ENCODE measurements at regions not wholly inside any gene's neighbourhood (a gene's known extent, or its start where the extent isn't known, plus 50 kb on each side); places are given as distances from the start of the nearest gene placed in this dataset.
A peak's percentile ranks its signal among the peaks of the same experiment; 100 is the strongest.
"Not testable (repeated sequence)": the region's sequence is repeated elsewhere in the genome, so short reads cannot be mapped to it uniquely, and the experiment has no call there.

GRCh38 chr9:73337182-73337581 lies 185.5 kb downstream of the ANXA1 start:
- no CpG with 5 or more reads among the region's 2 CpGs for WGBS (ENCODE audit: insufficient coverage, low lambda C conversion rate)
- H3K4me1 ChIP-seq (ENCODE audit: control insufficient read depth, insufficient read depth, low read length); H3K9me3 ChIP-seq (ENCODE audit: control insufficient read depth, low read depth, low read length); H3K27me3 ChIP-seq (ENCODE audit: control insufficient read depth, insufficient read depth, low read length); H3K4me3 ChIP-seq (ENCODE audit: low read length); H3K36me3 ChIP-seq (ENCODE audit: control insufficient read depth, insufficient read depth, low read length); DNase-seq; H3K27ac ChIP-seq (ENCODE audit: low read length): not testable (repeated sequence)

GRCh38 chr9:73344060-73344459 lies 192.4 kb downstream of the ANXA1 start:
- H3K27me3 ChIP-seq (ENCODE audit: control insufficient read depth, insufficient read depth, low read length) = no peaks in the 10 kb centered on the region
- 100% methylated on average over 1 of the region's 3 CpGs for WGBS (ENCODE audit: insufficient coverage, low lambda C conversion rate)
- no peak overlapping the region for H3K4me3 ChIP-seq (ENCODE audit: low read length)
- no peaks in the 10 kb centered on the region for H3K9me3 ChIP-seq (ENCODE audit: control insufficient read depth, low read depth, low read length)
- H3K27ac ChIP-seq (ENCODE audit: low read length) = no peak overlapping the region
- no peak for DNase-seq
- H3K4me1 ChIP-seq (ENCODE audit: control insufficient read depth, insufficient read depth, low read length) = no peaks in the 10 kb centered on the region
- H3K36me3 ChIP-seq (ENCODE audit: control insufficient read depth, insufficient read depth, low read length) = no peaks in the 10 kb centered on the region

- WGBS (ENCODE audit: insufficient coverage, low lambda C conversion rate) = 86% methylated on average over 3 of the region's 4 CpGs
- no peak overlapping the region for H3K27ac ChIP-seq (ENCODE audit: low read length)
- no peak for DNase-seq
- H3K9me3 ChIP-seq (ENCODE audit: control insufficient read depth, low read depth, low read length) = no peaks in the 10 kb centered on the region
- H3K36me3 ChIP-seq (ENCODE audit: control insufficient read depth, insufficient read depth, low read length) = no peaks in the 10 kb centered on the region
- H3K4me1 ChIP-seq (ENCODE audit: control insufficient read depth, insufficient read depth, low read length) = no peaks in the 10 kb centered on the region
- no peak overlapping the region for H3K4me3 ChIP-seq (ENCODE audit: low read length)
- H3K27me3 ChIP-seq (ENCODE audit: control insufficient read depth, insufficient read depth, low read length) = no peaks in the 10 kb centered on the region
These were observed 195.5 kb downstream of the ANXA1 start for GRCh38 chr9:73347123-73347522.

GRCh38 chr9:73347720-73348119 lies 196.1 kb downstream of the ANXA1 start:
- no peak for DNase-seq
- Histone ChIP-seq H3K4me1 (ENCODE audit: control insufficient read depth, insufficient read depth, low read length) (no peaks in the 10 kb centered on the region), H3K36me3 (ENCODE audit: control insufficient read depth, insufficient read depth, low read length) (no peaks in the 10 kb centered on the region), H3K9me3 (ENCODE audit: control insufficient read depth, low read depth, low read length) (no peaks in the 10 kb centered on the region), H3K4me3 (ENCODE audit: low read length) (no peak overlapping the region), H3K27ac (ENCODE audit: low read length) (no peak overlapping the region), H3K27me3 (ENCODE audit: control insufficient read depth, insufficient read depth, low read length) (no peaks in the 10 kb centered on the region)
- 83% methylated on average over 1 of the region's 1 CpG for WGBS (ENCODE audit: insufficient coverage, low lambda C conversion rate)

DNA sequence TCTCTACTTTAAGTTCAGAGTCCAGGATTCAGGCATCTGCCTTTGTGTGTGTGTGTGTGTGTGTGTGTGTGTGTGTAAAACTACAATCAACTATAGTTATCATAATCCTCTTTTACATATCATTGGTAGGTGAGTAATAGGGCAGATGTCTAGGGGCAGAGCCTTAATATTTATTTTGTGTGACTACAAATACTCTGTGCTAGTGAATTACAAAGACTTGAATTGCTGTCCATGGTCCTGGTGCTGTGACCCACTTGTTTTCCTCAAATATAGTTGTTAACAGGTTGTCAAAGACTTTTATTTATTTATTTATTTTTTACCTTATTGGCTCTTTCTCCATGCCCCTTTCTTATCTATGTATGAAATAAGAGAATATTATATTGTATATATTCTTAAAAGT lies 196.8 kb downstream of the ANXA1 start:
- DNase-seq = no peak
- H3K27ac ChIP-seq (ENCODE audit: low read length) = no peak overlapping the region
- H3K4me3 ChIP-seq (ENCODE audit: low read length) = no peak overlapping the region
- no peaks in the 10 kb centered on the region for H3K36me3 ChIP-seq (ENCODE audit: control insufficient read depth, insufficient read depth, low read length)
- no peaks in the 10 kb centered on the region for H3K27me3 ChIP-seq (ENCODE audit: control insufficient read depth, insufficient read depth, low read length)
- no peaks in the 10 kb centered on the region for H3K4me1 ChIP-seq (ENCODE audit: control insufficient read depth, insufficient read depth, low read length)
- no peaks in the 10 kb centered on the region for H3K9me3 ChIP-seq (ENCODE audit: control insufficient read depth, low read depth, low read length)

DNA sequence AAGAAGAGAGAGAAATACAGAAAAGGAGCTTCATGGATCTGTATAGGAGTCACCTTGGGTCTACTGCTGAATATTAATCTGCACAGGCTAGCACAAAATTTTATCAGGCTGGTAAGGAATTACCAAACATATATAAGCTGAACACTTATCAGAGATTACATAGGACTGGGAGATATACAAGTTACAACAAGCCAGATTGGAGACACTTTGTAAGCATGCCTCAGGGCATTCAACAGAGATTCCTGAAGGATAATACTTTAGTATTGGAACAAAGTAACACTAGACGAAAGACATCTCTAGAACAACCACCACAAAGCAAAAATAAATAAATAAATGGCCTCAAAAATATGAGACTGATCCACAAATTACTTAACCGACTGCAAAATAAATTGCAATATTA lies 197.8 kb downstream of the ANXA1 start:
- no peak for DNase-seq
- Histone ChIP-seq H3K9me3 (ENCODE audit: control insufficient read depth, low read depth, low read length) (no peaks in the 10 kb centered on the region), H3K27me3 (ENCODE audit: control insufficient read depth, insufficient read depth, low read length) (no peaks in the 10 kb centered on the region), H3K4me1 (ENCODE audit: control insufficient read depth, insufficient read depth, low read length) (no peaks in the 10 kb centered on the region), H3K27ac (ENCODE audit: low read length) (no peak overlapping the region), H3K4me3 (ENCODE audit: low read length) (no peak overlapping the region), H3K36me3 (ENCODE audit: control insufficient read depth, insufficient read depth, low read length) (no peaks in the 10 kb centered on the region)
- WGBS (ENCODE audit: insufficient coverage, low lambda C conversion rate) = 100% methylated on average over 1 of the region's 2 CpGs

GRCh38 chr9:73357607-73358006 lies 205.9 kb downstream of the ANXA1 start:
- H3K36me3 ChIP-seq (ENCODE audit: control insufficient read depth, insufficient read depth, low read length) = no peaks in the 10 kb centered on the region
- H3K27me3 ChIP-seq (ENCODE audit: control insufficient read depth, insufficient read depth, low read length) = no peaks in the 10 kb centered on the region
- no peaks in the 10 kb centered on the region for H3K9me3 ChIP-seq (ENCODE audit: control insufficient read depth, low read depth, low read length)
- no peak for DNase-seq
- H3K27ac ChIP-seq (ENCODE audit: low read length) = no peak overlapping the region
- H3K4me3 ChIP-seq (ENCODE audit: low read length) = no peak overlapping the region
- no peaks in the 10 kb centered on the region for H3K4me1 ChIP-seq (ENCODE audit: control insufficient read depth, insufficient read depth, low read length)
- WGBS (ENCODE audit: insufficient coverage, low lambda C conversion rate) = 0% methylated on average over 1 of the region's 3 CpGs

GRCh38 chr9:73370053-73370452 lies 218.4 kb downstream of the ANXA1 start:
- WGBS (ENCODE audit: insufficient coverage, low lambda C conversion rate) = no CpG with 5 or more reads among the region's 1 CpG
- no peaks in the 10 kb centered on the region for H3K9me3 ChIP-seq (ENCODE audit: control insufficient read depth, low read depth, low read length)
- H3K27ac ChIP-seq (ENCODE audit: low read length) = no peak overlapping the region

DNA sequence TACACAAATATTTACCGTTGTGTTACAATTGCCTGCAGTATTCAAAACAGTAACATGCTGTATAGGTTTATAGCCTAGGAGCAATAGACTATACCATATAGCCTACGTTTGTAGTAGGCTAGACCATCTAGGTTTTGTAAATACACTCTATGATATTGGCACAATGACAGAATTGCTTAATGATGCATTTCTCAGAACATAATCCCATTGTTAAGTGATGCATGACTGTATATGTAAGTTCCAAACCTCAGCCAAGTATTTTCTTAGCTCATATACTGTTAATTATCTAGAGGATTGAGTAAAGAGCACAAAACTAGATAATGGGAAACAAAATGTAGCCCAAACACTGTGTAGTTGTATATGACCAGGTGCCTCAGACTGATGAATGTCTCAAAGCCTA lies 220.1 kb downstream of the ANXA1 start:
- Histone ChIP-seq H3K27ac (ENCODE audit: low read length) (no peak overlapping the region), H3K27me3 (ENCODE audit: control insufficient read depth, insufficient read depth, low read length) (no peaks in the 10 kb centered on the region), H3K4me1 (ENCODE audit: control insufficient read depth, insufficient read depth, low read length) (no peaks in the 10 kb centered on the region), H3K9me3 (ENCODE audit: control insufficient read depth, low read depth, low read length) (no peaks in the 10 kb centered on the region), H3K4me3 (ENCODE audit: low read length) (no peak overlapping the region), H3K36me3 (ENCODE audit: control insufficient read depth, insufficient read depth, low read length) (no peaks in the 10 kb centered on the region)
- DNase-seq = no peak
- 70% methylated on average over 2 of the region's 2 CpGs for WGBS (ENCODE audit: insufficient coverage, low lambda C conversion rate)

More at GRCh38 chr9:73370053-73370452, 218.4 kb downstream of the ANXA1 start:
- H3K4me1 ChIP-seq (ENCODE audit: control insufficient read depth, insufficient read depth, low read length) = no peaks in the 10 kb centered on the region
- H3K4me3 ChIP-seq (ENCODE audit: low read length) = no peak overlapping the region
- DNase-seq = no peak
- H3K27me3 ChIP-seq (ENCODE audit: control insufficient read depth, insufficient read depth, low read length) = no peaks in the 10 kb centered on the region
- no peaks in the 10 kb centered on the region for H3K36me3 ChIP-seq (ENCODE audit: control insufficient read depth, insufficient read depth, low read length)

DNA sequence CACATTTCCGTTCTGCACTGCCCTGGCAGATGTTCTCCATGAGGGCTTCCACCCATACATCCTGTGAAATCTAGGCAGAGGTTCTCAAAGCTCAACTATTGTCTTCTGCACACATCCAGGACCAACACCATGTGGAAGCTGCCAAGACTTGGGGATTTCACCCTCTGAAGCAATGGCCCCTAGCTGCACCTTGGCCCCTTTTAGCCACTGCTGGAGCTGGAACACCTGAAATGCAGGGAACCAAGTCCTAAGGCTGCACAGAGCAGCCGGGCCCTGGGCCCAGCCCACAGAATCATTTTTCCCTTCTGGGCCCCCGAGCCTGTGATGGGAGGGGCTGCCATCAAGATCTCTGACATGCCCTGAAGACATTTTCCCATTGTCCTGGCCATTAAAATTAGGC lies 228.7 kb downstream of the ANXA1 start:
- no peaks in the 10 kb centered on the region for H3K9me3 ChIP-seq (ENCODE audit: control insufficient read depth, low read depth, low read length)

GRCh38 chr9:73402081-73403028 lies 250.7 kb downstream of the ANXA1 start:
- DNase-seq = peak in 1 of 2 donors; percentile 2
- H3K9me3 ChIP-seq (ENCODE audit: control insufficient read depth, low read depth, low read length) = no peaks in the 10 kb centered on the region
- no peaks in the 10 kb centered on the region for H3K36me3 ChIP-seq (ENCODE audit: control insufficient read depth, insufficient read depth, low read length)
- no peak overlapping the region for H3K4me3 ChIP-seq (ENCODE audit: low read length)
- no peaks in the 10 kb centered on the region for H3K27me3 ChIP-seq (ENCODE audit: control insufficient read depth, insufficient read depth, low read length)
- no CpG with 5 or more reads among the region's 4 CpGs for WGBS (ENCODE audit: insufficient coverage, low lambda C conversion rate)
- H3K27ac ChIP-seq (ENCODE audit: low read length) = no peak overlapping the region
- no peaks in the 10 kb centered on the region for H3K4me1 ChIP-seq (ENCODE audit: control insufficient read depth, insufficient read depth, low read length)

More for the DNA sequence above, 228.7 kb downstream of the ANXA1 start:
- no CpG with 5 or more reads among the region's 3 CpGs for WGBS (ENCODE audit: insufficient coverage, low lambda C conversion rate)
- Histone ChIP-seq H3K27me3 (ENCODE audit: control insufficient read depth, insufficient read depth, low read length) (no peaks in the 10 kb centered on the region), H3K4me3 (ENCODE audit: low read length) (no peak overlapping the region), H3K36me3 (ENCODE audit: control insufficient read depth, insufficient read depth, low read length) (no peaks in the 10 kb centered on the region), H3K27ac (ENCODE audit: low read length) (no peak overlapping the region), H3K4me1 (ENCODE audit: control insufficient read depth, insufficient read depth, low read length) (no peaks in the 10 kb centered on the region)
- DNase-seq = no peak

All from large intestine (tissue), 3 donors.